ENCODE measurements at regions not wholly inside any gene's neighbourhood (a gene's known extent, or its start where the extent isn't known, plus 50 kb on each side); places are given as distances from the start of the nearest gene placed in this dataset.

DNA sequence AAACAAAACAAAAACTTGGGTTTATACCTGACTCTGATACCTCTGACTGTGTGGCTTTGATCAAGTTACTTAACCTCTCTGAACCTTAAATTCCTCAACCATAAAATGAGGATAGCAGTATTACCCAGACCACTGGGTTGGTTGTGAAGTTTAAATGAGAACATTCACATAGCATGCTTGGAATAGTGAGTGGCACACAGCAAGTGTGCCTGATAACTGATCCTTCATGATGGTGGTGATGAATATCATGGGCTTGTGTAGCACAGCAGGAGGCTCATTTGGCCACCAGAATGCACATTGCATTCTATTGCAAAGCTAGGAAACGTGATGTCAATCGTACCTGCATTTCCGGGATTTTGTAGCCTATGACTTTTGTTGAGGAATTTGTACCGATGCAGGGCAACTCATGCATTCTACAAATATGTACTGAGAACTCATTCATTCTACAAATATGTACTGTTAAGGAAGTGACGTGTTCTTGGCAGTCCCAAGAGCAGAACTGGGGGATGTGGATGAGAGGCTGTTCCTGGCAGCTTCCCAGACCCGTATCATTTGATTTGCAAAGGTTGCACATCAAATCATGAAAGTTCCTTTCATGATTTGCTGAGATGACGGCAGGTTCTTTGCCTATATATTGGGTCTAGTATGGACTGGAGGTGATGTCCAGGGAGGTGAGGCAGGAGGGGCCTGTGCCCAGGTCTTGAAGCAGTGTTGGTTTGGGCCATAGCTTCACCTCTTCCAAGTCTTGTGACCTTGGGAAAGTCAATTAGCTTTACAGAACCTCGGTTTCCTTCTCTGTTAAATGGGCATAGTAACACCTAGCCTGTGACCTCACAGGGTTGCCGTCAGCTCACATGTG, 94.6 kb upstream of the SMNDC1 start:
- no peak for DNase-seq

DNA sequence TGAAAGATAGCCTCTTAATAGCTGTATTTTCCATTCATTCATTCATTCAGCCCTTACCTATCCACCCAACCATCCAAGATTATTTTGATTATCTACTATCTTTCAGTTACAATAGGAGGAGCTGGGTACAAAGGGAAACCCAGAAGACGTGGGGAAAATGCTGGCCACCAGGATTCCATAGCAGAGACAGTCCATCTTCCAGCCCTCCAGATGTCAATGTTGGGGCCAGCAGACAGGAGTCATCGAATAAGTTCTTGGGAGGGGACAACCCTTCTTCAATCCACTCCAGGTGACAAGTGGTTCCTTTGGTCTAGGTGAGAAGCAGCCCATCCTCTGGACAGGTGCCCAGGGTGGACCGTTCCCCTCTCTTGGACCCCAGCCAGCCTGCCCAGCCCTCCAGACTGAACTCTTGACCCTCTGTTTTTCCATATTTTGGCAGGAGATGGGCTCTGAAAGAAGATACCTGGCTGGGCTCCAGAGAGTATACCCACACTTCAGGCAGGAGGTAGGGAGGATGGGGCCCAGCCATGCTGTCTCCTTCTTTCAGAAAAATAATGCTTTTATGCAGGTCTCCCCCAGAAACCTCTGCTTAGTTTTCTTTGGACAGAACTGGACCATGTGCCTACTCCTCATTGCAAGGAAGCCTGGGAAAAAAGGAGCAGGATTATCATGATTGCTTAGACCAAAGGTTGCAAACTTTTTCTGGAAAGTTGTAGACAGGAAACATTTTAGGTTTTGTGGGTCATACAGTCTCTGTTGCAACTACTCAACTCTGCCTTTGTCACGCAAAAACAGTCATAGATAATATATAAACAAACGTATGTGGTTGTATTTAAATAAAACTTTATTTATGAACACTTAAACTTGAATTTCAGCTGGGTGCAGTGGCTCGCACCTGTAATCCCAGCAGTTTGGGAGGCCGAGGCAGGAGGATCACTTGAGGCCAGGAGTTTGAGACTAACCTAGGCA, 95.5 kb upstream of the SMNDC1 start:
- no peak for DNase-seq

DNA sequence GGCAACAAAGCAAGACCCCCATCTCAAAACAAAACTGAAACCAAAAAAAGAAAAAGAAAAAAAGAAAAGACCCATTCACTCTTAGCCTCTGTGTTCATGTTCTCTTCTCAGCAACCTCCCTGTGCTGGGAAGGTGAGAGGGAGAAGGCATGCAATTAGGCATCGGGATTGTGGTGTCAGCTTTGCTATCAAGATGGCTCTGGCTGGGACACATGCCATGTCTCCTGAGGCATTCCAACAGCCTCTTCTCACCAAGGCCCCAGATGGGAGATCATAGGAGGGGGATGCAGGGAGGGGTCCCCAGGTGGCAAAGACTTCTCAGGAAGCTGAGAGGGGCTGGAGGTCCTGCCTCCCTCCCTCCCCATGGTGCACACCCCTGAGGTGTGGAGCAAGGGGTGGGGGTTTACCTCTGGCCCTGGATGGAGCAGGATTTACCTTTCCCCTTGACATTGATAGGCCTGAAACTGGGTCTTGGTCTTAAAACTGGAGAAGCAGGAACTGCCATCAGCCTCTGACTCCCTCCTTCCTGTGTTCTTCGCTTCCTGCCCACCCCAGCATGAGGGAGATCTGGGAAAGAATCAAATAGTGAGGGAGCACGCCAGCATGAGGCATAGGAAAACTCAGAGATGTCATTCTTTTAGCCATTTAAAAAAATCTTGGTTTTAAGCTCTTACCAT, 96.2 kb upstream of the DUSP5 start:
- DNase-seq: no peak

DNA sequence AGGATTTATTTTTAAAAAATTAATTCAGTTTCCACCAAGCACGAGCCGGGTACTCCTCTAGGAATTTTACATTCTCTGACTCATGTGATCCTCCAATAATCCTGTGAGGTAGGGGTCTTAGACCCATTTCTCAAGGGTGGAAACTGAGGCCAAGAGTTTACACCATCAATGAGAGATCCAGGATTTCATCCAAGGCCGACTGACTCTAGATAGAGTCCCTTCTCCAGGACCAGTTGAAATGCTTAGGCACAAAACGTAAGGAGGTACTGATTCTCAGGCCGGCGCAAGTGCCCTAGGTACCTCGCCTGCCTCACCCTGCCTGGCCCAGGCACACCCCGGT, 95.7 kb upstream of the DUSP5 start:
- no peak for DNase-seq

DNA sequence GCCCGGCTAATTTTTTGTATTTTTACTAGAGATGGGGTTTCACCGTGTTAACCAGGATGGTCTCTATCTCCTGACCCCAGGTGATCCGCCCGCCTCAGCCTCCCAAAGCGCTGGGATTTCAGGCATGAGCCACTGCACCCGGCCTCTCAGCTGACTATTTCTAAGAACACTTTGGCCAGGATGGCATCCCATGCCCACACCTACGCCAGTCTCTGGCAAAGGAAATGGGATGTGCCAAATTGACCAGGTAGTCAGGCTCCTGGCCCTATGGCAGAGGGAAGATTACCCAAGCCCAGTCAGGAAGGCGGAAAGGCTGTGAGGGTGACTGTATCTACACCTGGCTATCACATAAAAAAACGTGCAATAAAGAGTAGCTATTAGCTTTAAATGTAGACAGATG, 94.1 kb upstream of the DUSP5 start:
- DNase-seq: no peak

DNA sequence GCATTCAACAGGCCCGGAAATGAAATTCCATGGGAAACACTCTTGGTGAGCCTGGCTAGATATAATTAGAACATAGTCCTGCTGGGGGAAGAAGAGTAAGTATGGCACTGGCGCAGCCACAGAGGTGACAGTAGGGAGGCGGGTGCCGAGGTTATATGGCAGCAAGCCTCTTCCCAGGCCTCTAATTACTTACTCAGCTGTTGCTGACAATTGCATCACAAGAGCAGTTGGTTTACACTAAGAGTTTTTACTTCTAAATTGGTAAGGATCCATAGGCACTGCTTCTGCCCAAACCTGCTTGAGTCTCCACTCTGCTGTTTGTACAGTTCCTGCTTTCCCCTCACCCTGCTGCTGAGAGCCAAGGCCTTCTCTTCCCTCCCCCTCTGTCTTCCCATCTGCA, 93.3 kb upstream of the DUSP5 start:
- no peak for DNase-seq

DNA sequence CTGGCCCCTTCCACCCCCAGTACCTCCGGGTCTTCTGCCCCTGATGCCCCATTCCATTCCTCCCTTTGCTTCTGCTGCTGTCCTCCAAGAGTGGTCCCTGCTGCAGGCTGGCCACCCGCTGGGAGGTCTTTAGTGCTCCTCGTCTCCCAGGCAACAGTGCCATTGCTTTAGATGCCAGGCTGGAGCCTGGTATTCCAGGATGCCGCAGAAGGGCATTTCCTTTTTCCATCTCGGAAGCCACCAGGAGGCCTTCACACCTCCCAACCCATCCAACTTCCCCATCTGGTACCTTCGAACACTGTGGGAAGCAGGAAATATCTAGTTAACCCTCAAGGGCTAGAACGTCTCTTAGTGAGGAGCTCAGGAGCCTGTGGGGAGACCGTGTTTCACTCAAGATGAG, 92.9 kb upstream of the DUSP5 start:
- no peak for DNase-seq

DNA sequence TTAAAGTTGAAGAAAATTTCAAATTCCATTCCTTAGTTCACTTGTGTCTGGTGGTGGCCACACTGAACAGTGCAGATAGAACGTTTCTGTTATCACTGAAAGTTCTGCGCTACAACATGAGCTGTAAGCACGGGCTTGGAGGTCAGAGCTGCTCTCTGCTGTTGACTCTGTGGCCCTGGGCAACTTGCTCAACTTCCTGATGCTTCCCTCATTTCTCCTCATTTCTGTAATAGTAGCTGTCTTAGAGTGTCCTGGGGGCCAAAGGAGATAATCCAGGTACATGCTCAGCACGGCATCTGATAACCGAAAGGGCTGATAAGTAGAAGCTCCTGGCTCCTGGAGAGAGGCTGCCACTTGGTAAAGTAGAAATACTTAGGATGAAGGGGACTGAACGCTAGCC, 92.3 kb upstream of the DUSP5 start:
- no peak for DNase-seq

DNA sequence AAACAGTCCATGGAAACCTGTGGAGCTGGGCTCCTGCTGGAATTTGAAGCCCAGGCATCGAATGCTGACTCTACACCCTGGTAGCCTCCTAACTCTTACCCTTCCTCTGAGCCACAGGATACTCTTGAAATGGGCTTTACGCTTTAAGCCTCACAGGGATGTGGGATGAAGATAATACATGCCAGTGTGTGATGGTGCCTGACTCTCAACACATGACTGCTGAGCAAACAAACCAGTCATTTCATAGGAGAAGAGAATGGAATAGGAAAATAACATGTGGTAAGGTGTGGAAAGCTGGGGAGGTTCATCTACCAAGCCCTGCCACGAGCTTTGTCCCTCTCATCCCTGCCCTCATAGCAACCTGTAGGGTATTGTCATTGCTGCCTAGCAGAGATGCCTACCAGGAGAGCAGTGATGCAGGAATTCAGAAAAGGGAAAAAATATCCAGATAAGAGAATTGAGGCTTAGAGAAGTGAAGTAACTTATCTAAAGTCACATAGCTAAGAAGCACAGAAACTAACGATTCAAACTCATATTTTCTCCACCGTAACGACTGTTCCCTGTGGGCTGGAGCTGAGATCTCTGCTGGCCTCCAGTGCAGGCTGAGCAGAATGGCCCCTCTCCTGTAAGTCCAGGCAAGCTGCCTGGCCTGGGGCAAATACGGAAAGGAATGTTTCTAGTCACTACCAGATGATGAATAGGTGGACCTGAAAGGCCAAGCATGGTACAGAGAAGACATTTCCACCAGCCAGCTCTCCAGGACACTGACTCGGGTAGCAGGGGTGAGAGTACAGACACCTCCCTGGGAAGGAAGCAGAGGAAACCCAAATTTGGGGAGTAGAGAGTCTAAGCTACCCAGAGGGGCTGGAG, 90.2 kb upstream of the DUSP5 start:
- peak; percentile 55 to 60 for DNase-seq

DNA sequence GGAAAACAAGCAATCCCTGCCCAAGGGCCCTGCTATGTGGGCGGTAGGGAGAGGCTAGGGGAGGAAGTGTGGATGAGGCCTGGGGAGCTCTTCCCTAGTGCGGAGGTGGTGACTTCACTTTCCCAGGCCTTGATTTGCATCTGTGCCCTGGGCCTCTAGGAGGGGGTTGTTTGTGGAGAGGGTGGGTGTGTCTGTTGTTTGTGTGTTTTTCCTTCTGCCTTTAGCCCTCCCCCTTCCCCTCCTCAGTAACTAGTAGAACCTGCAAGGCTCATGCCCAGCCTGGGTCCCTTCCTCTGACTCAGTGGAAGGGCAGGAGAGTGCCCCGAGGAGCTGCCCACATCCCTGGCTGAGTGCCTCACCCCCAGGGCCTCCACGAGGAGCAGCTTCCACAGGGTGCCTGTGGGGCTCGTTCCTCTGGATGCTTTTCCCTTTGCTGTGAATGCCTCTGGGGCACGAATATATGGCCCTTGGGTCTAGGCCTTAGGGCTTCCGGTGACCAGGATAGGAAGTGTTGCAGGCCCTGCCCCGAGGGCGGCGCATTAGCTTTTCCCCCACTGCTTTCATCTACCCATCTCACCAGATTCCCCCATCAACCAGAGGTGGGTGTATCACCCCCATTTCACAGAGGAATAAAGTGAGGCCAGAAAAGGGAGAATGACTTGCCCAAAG, 89.4 kb upstream of the DUSP5 start:
- DNase-seq: peak; percentile 84 to 89

DNA sequence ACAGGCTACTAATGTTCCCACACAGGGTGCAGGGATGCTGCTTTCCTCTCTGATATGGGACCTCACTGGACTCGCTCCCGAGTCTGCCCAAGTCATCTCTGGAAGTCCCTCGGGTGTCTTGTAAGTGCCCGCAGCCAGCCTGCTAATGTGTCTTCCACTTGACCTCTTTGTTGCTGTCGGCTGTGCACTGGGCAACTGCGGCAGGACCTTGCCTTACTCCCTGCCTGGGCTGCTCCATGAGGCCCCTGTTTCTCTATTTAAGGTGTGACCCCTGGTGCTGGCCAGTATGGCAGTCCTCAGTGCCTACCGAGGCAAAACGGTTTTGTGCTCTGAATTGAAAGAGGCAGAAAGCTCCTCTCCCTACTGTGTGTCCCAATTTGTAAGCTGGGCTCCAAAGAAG, 88.8 kb upstream of the DUSP5 start:
- no peak for DNase-seq

DNA sequence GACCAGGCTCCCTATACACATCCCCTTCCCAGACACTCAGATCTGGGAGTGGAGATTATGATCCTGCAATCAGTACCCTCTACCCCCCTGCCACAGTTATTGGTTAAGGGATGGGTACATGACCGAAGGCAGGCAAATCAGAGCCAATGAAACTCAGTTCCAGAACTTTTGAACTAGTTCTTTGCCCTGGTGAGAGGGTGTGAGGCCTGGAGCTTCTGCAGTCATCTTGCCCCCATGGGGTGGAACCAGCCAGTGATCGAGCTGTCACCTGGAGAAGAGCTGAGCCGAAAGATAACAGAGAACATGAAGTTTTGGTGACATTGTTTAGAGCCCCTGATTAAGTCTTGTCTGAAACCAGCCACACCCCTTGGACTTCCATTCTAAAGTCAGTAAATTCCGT, 88.2 kb upstream of the DUSP5 start:
- no peak for DNase-seq

DNA sequence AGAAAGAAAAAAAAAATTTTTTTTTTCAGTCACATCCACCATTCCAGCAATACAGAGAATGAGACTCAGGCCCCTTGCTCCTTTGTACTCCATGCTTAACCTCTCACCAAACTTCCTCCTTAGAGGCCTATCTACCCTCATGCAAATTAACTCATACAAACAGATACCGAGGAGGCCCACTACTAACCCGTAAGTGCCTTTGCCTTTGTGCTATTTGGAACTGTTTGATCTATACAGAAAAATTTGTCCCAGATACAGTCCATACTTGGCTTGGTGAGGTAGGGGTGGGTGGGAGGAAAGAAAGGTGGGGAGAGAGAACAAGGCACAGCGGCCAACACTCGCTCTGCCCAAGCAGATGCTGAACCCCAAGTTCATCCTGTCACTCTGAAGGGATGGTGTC, 87.8 kb upstream of the DUSP5 start:
- peak in 1 of 2 experiments; percentile 30 for DNase-seq

DNA sequence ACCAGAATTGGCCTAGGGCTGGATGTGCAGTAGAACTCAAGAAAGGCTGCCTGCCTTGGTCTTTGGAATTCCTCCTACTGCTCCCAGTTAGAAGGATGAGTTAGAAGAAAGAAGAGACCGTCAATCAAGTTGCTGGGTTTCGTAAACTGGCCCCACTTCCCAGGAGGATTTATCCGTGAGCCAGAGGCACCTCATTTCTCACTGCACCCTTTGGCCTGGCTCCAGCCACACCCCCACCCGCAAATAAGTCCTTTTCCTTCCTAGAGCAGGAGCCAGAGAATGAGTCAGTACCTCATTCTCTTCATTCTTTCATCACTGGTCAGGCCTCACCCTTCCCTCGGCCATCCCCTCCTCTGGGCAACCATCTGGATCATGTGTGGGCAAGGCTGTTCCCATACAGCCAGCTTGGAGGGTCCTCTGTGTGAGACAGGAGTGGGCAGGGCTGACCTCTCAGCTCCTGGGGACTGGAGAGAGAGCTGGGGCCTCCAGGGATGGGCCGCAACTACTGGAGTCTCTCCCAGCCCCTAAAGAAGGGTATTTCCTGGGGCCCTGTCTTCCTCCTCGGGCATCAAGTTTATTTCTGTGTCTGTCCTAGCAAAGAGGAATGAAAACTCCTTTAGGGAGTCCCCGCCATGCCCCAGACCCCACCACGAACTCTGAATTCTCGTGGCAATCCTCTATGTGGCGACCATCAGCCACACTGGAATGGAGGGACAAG, 87.2 kb upstream of the DUSP5 start:
- no peak for DNase-seq

DNA sequence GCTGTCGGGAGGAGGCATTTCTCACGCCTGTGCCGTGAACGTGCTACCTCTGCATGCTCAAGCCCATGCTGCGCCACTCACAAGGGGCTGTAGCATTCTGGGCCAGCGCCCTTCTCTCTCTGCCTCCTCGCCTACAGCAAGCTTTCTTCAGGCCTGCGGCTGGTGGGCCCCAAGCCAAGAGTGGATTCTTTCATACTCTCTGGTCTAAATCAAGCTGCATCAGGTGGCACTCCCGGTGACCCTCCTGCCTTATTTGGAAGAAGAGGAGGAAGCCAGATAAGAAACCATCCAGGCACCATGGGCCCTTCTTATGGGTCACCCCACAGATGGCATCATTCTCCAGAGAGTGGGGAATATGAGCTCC, 86.7 kb upstream of the DUSP5 start:
- DNase-seq: no peak

DNA sequence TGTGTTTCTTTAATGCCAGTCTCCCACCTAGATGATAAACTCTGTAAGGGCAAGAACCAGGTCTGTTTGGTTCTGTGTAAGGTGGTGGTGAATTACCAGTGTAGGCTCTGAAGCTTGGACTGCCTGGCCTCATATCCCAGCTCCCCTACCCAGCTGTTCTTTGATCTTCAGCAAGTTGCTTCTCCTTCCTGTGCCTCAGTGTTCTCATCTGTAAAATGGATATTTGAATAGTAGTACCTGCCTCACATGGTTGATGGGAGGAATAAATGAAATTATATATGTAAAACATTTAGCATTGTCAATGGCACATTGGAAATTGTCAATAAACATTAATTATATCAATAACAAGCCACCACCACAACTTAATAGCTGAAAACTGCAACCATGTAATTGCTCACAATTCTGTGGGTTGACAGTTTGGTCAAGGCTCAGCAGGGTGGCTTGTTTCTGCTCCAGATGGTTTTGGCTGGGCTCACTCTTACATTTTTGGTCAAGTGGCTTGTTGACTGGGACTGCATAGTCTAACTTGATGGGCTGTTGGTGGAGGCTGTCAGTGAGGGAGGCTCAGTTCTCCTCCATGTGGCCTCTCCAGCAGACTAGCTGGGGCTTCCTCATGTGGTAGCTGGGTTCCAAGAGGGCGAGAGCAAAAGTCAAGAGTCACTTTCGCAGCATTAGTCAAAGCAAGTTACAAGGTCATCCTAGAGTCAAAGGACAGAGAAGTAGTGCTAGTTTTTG, 84.5 kb upstream of the DUSP5 start:
- no peak for DNase-seq

DNA sequence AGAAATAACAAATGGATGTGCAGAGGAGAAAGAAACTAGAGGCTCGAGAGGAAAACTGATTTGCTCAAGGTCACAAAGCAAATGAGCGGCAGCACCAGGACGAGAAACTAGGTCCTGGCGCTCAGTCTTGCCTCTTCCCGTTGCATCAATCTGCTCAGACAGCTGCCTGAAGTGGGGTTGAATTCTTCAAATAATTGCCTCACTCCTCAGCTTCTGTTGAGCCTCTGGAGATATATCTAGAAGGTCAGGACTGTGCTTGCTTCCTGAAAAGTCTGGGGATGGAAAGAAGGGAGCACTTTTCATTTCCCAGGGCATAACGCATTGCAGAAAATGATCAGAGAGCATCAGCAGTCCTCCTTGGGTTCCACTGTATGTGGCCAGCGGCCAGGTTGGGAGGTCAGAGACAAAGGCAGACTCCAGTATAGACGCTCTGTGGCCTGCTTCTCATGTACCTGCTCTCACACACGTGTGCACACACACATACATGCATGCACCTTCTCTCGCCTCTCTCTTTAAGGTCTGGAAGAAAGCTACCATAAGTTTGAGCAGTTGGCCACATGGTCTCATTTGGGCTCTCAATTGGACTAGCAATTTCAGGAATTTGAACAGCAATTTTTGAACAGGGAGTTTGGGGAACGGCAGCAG, 83.7 kb upstream of the DUSP5 start:
- no peak for DNase-seq

DNA sequence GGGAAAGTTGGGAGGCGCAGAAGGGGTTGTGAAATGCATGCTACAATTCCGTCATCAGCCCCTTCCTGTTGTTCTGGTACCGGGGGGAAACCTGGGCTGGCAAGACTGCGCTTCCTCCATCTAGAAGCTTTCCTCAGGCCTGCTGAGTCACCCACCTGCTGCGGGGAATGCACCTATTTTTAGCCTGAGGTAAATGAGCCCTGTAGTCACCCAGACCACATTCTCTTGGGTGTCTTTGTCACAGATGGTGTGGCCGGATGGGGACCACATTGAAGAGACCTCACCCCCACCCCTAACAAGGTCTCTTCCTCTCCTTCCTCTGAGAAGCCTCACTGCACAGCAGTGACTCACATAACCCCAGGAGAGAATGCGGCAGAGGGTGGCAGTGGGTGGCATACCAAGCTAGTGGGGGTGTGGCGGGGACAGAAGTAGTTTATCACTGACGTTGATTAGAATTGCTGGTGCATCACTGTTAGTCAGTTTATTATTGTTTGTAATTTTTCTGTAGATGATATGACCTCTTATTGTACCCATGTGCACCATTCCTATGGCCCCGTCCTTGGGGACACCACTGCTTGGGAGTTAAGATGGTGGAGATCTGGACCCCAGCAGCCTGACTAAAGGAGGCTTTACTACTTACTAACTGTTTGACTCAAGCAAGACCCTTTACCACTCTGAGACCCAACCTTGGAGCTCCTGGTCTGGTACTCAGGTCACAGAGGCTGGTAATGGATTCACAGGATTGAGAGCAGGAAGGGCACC, 83.0 kb upstream of the DUSP5 start:
- no peak for DNase-seq

DNA sequence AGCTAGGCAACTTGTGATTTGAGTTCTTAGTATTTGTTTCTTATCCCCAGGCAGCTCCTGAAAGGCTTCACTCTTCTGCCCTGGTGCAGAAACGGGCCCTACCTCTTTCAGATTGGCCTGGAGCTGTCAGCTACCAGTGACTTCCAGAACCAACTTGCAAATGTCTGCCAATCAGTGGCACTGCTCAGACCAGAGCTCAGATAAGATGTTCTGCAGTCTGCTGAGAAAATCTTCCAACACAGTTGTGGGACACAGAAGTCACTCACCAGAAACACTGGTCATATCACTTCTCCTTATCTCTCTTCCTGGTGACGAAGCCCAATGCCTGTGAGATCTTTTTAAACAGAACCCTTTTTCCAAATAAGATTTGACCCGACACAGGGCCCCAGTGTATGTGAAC, 81.9 kb upstream of the DUSP5 start:
- DNase-seq: no peak

All from NCI-H526 (cell line).